ENCODE measurements at regions not wholly inside any gene's neighbourhood (a gene's known extent, or its start where the extent isn't known, plus 50 kb on each side); places are given as distances from the start of the nearest gene placed in this dataset.

GRCh38 chrX:39922926-39923325, 174.8 kb downstream of the BCOR start:
- no peak for DNase-seq (ENCODE audit: low read depth)

DNA sequence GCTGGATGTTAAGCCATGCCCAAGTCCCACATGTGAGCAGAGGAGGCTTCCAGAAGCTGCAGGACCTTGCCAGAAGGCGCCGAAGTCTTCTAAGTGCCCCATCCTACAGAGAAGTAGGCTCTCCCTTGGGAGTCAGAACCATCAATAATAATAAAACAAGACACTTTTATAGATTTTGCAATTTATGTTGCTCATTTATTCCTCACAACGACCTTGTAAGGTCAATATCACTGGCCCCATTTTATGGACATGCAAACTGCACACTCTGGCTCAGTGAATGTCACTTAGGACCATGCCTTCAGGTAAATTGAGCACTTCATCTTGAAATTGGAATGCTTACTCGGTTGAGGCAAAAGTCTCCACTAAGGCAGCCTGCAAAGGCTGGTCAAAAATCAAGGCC, 170.4 kb downstream of the BCOR start:
- no peak for DNase-seq (ENCODE audit: low read depth)

DNA sequence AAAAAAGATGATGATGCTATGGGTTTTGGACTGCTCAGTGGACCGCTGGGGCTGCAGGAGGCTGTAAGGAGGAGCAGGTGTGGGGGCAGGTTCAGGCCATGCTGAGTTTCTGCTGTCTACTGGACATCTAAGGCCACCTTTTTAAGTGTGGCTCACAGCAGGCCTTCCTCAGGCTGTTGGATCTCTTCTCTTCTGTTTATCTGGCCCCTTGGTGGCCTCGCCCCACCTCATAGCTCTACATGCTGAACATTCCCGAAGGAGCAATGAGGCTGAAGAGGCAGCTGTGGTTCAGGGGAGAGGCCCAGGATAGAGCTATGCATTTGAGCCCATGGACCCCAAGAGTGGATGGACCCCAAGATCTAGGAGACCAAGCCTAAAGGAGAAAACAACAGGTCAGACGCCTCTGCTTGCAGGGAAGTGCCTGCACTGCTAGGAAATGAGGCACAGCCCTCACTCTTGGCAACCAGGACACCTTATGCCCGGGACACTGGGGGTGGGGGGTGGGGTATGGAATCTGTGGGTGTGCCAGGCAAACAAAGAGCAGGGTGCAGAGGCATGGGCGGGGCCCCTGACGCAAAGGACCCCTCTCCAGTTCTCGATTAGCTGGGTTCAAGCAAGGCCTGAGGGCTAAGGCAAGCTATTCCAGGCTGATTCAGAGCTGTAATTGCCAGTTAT, 168.9 kb downstream of the BCOR start:
- DNase-seq (ENCODE audit: low read depth) = no peak

DNA sequence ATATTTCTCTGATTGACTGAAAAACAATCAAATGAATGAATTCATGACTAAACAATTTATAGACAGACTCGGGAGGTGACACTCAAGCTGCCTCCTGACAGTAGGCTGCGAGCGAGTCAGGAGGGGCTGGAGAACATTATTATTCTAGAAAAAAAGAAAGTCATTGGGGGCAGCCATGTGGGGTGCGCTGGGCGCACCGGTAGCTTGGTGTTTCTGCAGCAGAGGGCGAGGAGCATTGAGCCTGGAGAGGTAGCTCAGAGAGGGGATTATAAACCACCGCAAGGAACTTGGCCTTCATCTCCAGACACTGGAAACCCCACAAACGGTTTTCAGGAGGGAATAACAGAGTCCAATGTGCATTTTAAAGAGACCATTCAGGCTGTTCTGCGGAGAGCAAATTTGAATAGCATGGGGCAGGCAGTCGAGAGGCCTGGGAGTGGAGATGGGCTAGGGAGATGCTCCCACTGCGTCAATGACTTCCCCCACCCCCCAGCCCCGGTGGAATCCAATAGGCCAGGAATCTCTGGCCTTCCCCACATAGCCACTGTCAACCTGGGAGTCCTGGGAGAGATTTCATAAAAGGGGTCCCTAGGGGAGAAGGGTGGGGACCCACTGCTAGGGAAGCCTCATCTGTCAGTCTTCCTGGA, 168.3 kb downstream of the BCOR start:
- DNase-seq (ENCODE audit: low read depth) = no peak

GRCh38 chrX:39930786-39931528, 166.8 kb downstream of the BCOR start:
- DNase-seq (ENCODE audit: low read depth) = no peak

DNA sequence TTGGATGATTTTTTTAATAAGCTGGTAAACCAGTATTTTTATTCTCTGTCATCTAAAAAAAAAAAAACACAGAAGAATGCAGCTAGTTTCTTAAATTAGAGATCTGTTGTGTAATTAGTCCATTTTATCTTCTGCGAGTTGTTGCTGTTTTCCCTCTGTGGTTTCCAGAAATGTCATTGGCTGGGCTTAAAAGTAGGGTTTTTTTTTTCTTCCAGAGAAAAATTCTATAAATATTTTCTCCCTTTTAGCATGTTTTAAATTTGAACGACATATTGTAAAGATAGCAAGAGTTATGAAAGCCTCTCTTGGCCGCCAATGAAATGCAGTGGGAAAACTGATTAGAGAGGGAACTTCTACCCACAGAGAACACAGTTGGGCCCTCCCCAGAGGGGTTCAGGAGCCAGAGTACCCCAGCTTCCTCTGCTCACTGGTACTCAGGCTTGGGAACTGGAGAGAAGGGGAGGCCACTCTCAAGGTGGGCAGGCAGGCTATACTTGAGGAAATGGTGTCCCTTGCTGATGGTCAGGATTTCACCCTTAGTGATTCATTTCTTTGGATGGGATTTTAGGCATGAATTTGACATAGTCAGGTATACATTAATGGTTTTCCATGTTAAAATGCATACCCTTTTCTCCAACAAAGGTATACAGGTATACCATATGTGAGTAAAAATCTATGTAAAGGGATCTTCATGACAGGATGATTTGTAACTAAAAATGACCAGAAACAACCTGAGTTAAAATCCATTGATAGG, 166.1 kb downstream of the BCOR start:
- DNase-seq (ENCODE audit: low read depth) = no peak

- no peak for DNase-seq (ENCODE audit: low read depth)
These were observed 162.2 kb downstream of the BCOR start for GRCh38 chrX:39935411-39936064.

GRCh38 chrX:39936886-39937770, 160.6 kb downstream of the BCOR start:
- no peak for DNase-seq (ENCODE audit: low read depth)

DNA sequence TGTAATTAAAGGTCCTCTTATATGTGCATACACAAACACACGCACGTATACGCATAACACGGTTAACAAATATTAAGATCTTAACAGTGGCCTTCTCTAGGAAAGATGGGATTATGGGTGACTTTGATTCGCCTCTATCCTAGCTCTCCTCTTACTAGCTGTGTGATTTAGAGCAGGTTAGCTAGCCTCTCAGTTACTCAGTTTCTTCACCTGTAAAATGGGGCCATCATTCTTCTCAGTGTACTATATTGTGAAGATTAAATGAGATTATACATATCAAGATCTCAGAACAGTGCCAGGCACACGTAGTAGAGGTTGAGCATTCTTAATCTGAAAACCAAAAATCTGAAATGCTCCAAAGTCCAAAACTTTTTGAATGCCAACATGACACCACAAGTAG, 159.3 kb downstream of the BCOR start:
- DNase-seq (ENCODE audit: low read depth) = no peak

- DNase-seq (ENCODE audit: low read depth) = no peak
These were observed 158.1 kb downstream of the BCOR start for GRCh38 chrX:39939678-39940077.

DNA sequence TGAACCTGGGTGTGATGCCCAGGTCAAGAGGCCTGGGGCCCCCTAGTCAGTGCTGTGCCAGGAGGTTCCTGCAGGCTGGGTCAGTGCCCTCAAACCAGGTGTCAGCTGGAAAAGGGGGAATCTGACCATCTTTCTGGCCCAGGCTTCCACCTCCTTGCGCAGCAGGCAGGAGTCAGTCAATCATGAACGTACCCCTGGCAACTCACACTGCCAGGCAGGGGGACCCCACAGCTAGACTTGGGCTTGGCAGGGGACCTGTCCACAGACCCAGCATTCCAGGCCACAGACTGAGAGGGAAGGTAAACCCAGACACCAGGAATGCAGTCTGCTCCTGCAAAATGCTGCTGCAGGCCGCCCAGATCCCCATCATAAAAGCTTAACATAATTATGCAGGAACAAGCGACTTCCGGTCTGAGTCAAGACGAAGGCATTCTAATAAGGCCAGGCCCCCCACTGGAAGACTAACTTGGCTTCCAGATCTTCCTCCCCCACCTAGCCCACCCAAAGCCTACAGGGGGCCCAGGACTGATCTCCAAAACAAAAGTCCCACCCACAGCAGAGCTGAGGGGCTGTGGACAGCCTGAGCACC, 156.3 kb downstream of the BCOR start:
- no peak for DNase-seq (ENCODE audit: low read depth)

DNA sequence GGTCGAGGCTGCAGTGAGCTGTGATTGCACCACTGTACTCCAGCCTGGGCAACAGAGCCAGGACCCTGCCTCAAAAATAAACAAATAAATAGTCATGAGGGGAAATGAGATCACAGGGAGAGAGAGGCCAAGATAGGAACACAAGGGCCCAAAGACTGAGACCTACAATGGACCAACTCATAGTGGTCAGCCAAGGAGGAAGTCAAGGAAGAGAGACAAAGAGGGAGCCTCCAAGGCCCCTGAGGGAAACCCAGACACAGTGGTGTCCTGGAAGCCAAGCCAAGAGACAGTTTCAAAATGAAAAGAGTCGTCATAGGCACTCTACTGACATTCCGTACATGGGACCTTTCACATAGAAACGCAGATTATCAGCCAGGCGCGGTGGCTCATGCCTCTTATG, 153.3 kb downstream of the BCOR start:
- DNase-seq (ENCODE audit: low read depth) = no peak

DNA sequence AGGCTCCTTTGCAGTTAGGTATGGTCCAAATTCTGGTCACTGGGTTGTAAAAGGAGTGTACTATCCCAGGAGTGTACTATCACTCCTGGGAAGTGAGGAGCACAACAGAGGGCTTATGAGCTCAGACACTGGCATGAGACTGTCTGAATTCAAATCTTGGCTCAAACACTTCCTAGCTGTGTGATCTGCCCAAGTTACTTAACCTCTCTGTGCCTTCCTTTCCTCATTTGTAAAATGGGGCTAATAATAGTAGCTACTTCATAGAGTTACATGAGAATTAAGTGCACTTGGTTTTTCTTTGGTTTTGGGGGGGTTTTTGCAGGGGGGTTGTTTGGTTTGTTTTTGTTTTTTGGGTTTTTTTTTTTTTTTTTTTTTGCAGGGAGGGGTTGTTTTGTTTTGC, 152.0 kb downstream of the BCOR start:
- no peak for DNase-seq (ENCODE audit: low read depth)

GRCh38 chrX:39946822-39947221, 150.9 kb downstream of the BCOR start:
- no peak for DNase-seq (ENCODE audit: low read depth)

DNA sequence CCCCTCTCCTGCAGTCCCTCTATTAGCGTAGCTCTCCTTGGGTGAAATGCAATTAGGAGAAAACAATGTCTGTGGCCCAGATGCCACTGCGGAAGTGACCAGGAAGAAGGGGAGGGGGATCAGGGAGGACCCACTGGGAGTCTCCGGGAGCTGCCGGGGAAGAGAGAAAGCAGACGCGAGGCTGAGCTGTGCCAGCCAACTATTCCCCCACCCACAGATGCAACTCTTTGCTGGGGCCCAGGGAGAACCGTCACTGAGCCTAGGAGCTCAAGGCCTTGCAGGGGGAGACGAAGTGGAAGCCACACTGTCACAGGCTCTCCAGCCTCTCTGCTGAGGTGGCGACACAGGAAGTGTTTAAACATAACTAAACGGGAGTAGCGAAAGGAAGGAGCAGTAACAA, 149.2 kb downstream of the BCOR start:
- no peak for DNase-seq (ENCODE audit: low read depth)

DNA sequence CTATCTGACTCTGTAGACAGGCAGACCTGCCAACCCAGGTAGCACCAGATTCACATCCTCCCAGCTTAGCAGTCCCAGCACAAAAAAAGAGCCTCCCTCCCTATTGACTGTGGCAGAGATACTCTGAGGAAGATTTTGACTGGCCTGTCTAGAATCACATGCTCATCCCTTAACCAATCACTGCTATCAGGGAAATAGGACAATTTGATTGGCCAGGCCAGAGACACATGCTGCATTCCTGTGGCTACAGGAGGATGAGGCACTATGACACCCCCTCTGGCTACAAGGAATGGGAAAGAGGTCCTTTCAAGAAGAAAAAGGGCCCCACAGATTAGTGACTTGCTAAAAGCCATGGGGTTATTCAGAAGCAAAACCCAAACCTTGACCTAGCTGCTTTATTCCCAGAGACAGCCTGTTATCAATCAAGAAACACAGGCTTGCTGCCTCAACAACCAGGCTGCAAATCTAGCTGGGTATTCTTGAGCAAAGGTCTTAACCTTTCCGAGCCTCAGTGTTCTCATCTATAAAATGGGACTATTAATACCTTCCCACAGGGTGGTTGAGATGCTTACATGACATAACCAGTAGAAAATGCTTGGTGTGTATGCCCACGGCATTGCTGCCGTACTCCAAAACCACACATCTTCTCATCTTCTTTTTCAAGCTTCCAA, 147.6 kb downstream of the BCOR start:
- DNase-seq (ENCODE audit: low read depth) = no peak

GRCh38 chrX:39952989-39953388, 144.8 kb downstream of the BCOR start:
- no peak for DNase-seq (ENCODE audit: low read depth)

- no peak for DNase-seq (ENCODE audit: low read depth)
These were observed 143.9 kb downstream of the BCOR start for GRCh38 chrX:39953879-39954278.

DNA sequence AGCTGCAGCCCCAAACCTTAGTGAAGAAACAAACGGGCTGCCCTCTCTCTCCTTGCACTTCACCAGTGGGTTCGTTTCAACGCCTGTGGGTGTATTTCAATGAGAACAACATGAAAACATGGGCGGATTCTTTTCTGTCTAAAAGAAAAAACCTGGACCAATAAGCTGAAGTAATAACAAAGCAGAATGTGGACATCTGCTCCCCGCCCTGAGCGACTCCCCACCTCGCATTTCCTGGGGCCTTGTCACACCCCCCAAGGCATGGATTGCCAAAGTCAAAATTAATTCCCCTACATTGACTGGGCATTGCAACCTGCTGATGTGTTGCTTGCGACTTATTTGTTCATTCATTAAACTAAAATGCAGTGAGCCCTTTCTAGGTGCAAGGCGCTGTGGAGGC, 142.9 kb downstream of the BCOR start:
- no peak for DNase-seq (ENCODE audit: low read depth)

DNA sequence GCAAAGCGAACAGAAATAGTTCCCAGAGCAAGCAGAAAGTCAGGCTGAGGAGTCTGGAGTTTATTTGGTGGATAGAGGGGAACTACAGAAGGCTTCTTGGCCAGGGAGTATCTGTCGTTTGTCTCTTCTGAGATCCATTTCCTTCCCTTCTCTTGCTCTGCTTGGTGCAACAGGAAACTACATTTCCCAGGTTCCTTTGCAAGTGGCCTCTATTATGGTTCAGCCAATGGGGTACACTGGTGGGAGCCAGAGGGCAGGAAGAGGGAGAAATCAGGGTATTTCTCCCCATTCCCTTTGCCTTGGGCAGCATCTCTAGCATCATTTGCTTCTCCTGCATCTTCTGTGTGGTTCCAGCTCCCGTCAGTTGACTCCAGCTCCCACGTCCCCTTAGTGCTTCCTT, 142.1 kb downstream of the BCOR start:
- no peak for DNase-seq (ENCODE audit: low read depth)
